ENCODE measurements at regions not wholly inside any gene's neighbourhood (a gene's known extent, or its start where the extent isn't known, plus 50 kb on each side); places are given as distances from the start of the nearest gene placed in this dataset.
"Not testable (repeated sequence)": the region's sequence is repeated elsewhere in the genome, so short reads cannot be mapped to it uniquely, and the experiment has no call there.

- no peak overlapping the region for H3K4me3 ChIP-seq (ENCODE audit: low read depth, low read length)
- DNase-seq (ENCODE audit: low read depth) = no peak
- no peak for TF ChIP-seq CTCF (IDR thresholded peaks at IDR 0.05; ENCODE audit: low read depth, low read length, missing control alignments)
- in situ Hi-C loops (cut with HindIII; ENCODE audit: low sequenced_read_pairs) = no loop called here
Observed at GRCh38 chr3:4250064-4250463, 53.1 kb upstream of the SETMAR start.

GRCh38 chr3:4251412-4251811 is 51.8 kb upstream of the SETMAR start:
- H3K4me3 ChIP-seq (ENCODE audit: low read depth, low read length) = no peak overlapping the region
- in situ Hi-C loops (cut with HindIII; ENCODE audit: low sequenced_read_pairs) = no loop called here
- no peak for DNase-seq (ENCODE audit: low read depth)
- no peak for TF ChIP-seq CTCF (IDR thresholded peaks at IDR 0.05; ENCODE audit: low read depth, low read length, missing control alignments)

- DNase-seq (ENCODE audit: low read depth); in situ Hi-C loops (cut with HindIII; ENCODE audit: low sequenced_read_pairs); H3K4me3 ChIP-seq (ENCODE audit: low read depth, low read length): not testable (repeated sequence)
Observed at GRCh38 chr3:4253072-4253832, 49.9 kb upstream of the SETMAR start.
